ENCODE measurements at regions not wholly inside any gene's neighbourhood (a gene's known extent, or its start where the extent isn't known, plus 50 kb on each side); places are given as distances from the start of the nearest gene placed in this dataset.

DNA sequence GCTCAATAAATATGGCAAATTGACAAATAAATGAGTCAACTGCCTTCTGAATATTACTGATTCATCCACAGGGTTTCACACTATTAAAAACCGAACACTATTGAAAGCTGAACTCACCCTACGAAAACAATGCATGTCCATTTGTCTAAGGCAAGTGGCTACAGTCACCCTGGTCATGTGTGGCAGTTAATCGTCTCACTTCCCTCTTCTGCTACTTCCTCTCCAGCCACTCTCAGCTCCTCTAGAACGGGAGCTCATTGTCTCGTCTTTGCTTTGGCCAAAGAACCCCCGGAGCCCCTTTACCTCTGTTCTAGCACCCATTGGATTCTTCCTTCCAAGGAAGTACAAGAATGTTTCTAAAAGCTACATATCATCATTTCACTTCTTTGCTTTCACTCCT, 74.4 kb upstream of the ZNF599 start:
- no peaks in the 10 kb centered on the region for H3K9me3 ChIP-seq (ENCODE audit: control insufficient read depth in 2 of 3, insufficient read depth in 1 of 3, low read length in 3 of 3)
- H3K27ac ChIP-seq (ENCODE audit: low read depth in 2 of 2, low read length in 2 of 2) = no peak overlapping the region
- no peak overlapping the region for H3K4me3 ChIP-seq (ENCODE audit: low read length in 3 of 3)
- H3K9ac ChIP-seq (ENCODE audit: low read length in 3 of 3) = no peak overlapping the region
- no peaks in the 10 kb centered on the region for H3K4me1 ChIP-seq (ENCODE audit: control insufficient read depth in 2 of 3, insufficient read depth in 2 of 3, low read depth in 1 of 3, low read length in 3 of 3)
- no peak for FAIRE-seq
- intact Hi-C loops (cut with DNase I) = no loop called here
- no peak for DNase-seq
- no peaks in the 10 kb centered on the region for H3K27me3 ChIP-seq (ENCODE audit: control insufficient read depth, insufficient read depth, low read length)
- no peaks in the 10 kb centered on the region for H3K36me3 ChIP-seq (ENCODE audit: control insufficient read depth in 2 of 3, insufficient read depth in 3 of 3, low read length in 3 of 3)
- TF ChIP-seq, protein P1, sequence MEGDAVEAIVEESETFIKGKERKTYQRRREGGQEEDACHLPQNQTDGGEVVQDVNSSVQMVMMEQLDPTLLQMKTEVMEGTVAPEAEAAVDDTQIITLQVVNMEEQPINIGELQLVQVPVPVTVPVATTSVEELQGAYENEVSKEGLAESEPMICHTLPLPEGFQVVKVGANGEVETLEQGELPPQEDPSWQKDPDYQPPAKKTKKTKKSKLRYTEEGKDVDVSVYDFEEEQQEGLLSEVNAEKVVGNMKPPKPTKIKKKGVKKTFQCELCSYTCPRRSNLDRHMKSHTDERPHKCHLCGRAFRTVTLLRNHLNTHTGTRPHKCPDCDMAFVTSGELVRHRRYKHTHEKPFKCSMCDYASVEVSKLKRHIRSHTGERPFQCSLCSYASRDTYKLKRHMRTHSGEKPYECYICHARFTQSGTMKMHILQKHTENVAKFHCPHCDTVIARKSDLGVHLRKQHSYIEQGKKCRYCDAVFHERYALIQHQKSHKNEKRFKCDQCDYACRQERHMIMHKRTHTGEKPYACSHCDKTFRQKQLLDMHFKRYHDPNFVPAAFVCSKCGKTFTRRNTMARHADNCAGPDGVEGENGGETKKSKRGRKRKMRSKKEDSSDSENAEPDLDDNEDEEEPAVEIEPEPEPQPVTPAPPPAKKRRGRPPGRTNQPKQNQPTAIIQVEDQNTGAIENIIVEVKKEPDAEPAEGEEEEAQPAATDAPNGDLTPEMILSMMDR (IDR thresholded peaks at IDR 0.05; ENCODE audit: borderline replicate concordance, extremely low read depth, insufficient read depth) = no peak

DNA sequence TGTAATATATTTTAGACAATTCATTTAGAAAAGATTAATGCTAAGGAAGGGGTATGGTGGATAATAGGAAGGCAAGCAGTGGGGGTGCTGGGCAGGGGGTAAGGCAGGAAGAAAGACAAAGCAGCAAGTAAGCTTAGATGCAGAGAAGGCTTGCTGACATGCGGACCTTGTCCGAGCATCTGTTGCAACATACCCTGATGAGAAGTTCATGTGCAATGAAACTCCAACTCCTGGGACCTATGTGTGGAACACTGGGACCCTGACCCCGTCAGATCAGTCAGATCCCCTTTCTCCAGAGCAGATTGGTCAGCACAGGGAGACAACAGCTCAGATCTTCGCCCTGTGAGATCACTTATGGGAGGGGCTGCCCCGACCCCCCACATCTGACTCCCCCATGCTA, 71.3 kb upstream of the ZNF599 start:
- DNase-seq = no peak
- no peak for FAIRE-seq
- no peak overlapping the region for H3K9ac ChIP-seq (ENCODE audit: low read length in 3 of 3)
- H3K4me1 ChIP-seq (ENCODE audit: control insufficient read depth in 2 of 3, insufficient read depth in 2 of 3, low read depth in 1 of 3, low read length in 3 of 3) = no peaks in the 10 kb centered on the region
- no peak overlapping the region for H3K27ac ChIP-seq (ENCODE audit: low read depth in 2 of 2, low read length in 2 of 2)
- H3K4me3 ChIP-seq (ENCODE audit: low read length in 3 of 3) = no peak overlapping the region
- H3K9me3 ChIP-seq (ENCODE audit: control insufficient read depth in 2 of 3, insufficient read depth in 1 of 3, low read length in 3 of 3) = no peaks in the 10 kb centered on the region
- TF ChIP-seq, protein P1 (IDR thresholded peaks at IDR 0.05; ENCODE audit: borderline replicate concordance, extremely low read depth, insufficient read depth) = no peak
- intact Hi-C loops (cut with DNase I) = no loop called here
- H3K36me3 ChIP-seq (ENCODE audit: control insufficient read depth in 2 of 3, insufficient read depth in 3 of 3, low read length in 3 of 3) = no peaks in the 10 kb centered on the region
- H3K27me3 ChIP-seq (ENCODE audit: control insufficient read depth, insufficient read depth, low read length) = no peaks in the 10 kb centered on the region

DNA sequence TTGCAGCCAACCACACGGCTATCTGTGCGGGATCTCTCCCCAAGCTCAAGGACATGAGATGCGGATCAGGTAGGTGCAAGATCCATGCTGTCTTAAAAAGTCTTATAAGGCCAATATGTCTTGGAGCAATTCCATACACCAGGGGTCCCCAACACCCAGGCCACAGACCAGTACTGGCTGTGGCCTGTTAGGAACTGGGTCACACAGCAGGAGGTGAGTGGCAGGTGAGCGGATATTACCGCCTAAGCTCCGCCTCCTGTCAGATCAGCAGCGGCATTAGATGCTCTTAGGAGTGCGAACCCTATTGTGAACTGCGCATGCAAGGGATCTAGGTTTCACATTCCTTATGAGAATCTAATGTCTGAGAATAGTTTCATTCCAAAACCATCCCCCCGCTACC, 68.8 kb upstream of the ZNF599 start:
- TF ChIP-seq, protein P1 (IDR thresholded peaks at IDR 0.05; ENCODE audit: borderline replicate concordance, extremely low read depth, insufficient read depth) = no peak
- DNase-seq (no peak), FAIRE-seq (no peak)
- no peak overlapping the region for H3K4me3 ChIP-seq (ENCODE audit: low read length in 3 of 3)
- no peaks in the 10 kb centered on the region for H3K4me1 ChIP-seq (ENCODE audit: control insufficient read depth in 2 of 3, insufficient read depth in 2 of 3, low read depth in 1 of 3, low read length in 3 of 3)
- intact Hi-C loops (cut with DNase I) = no loop called here
- no peak overlapping the region for H3K9ac ChIP-seq (ENCODE audit: low read length in 3 of 3)
- H3K36me3 ChIP-seq (ENCODE audit: control insufficient read depth in 2 of 3, insufficient read depth in 3 of 3, low read length in 3 of 3) = no peaks in the 10 kb centered on the region
- no peak overlapping the region for H3K27ac ChIP-seq (ENCODE audit: low read depth in 2 of 2, low read length in 2 of 2)
- H3K9me3 ChIP-seq (ENCODE audit: control insufficient read depth in 2 of 3, insufficient read depth in 1 of 3, low read length in 3 of 3) = no peaks in the 10 kb centered on the region
- no peaks in the 10 kb centered on the region for H3K27me3 ChIP-seq (ENCODE audit: control insufficient read depth, insufficient read depth, low read length)

DNA sequence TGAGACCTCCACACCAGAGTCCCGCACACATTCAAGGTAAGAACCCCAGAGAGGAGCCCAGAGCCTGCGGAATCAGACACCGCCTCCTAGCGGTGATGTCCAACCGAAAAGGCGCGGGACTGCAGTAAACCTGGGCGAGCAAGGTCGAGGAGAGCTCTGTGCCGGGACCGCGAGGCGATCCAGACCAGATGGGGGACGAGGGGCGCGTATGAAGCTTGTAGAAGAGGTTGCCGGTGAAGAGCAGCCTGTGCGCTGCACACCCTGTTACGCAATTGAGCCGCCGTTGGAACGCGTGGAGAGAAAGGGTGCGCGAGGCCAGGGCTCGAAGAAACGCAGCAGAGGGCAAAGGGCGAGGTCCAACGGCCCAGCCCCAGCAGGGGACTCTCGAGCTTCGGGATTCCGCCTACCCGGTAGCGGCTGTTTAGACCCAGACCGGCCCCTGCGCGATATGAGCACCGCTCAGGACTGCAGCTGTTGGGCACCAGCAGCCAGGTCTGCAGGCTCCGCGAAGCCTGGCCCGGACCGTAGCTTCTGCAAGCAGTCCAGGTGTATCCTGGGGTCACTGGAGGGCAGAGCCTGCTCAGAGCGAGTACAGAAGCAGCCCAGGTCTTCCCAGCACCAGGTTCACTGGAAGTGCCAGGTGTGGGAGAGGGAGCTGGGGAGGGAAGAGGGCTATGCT, 65.9 kb upstream of the ZNF599 start:
- TF ChIP-seq, protein P1 (IDR thresholded peaks at IDR 0.05; ENCODE audit: borderline replicate concordance, extremely low read depth, insufficient read depth) = peak; percentile 11
- DNase-seq (peak in 4 of 5 donors; percentile 47 to 61 (median 56)), FAIRE-seq (no peak)
- no peak overlapping the region for H3K27ac ChIP-seq (ENCODE audit: low read depth in 2 of 2, low read length in 2 of 2)
- no peaks in the 10 kb centered on the region for H3K27me3 ChIP-seq (ENCODE audit: control insufficient read depth, insufficient read depth, low read length)
- no peaks in the 10 kb centered on the region for H3K9me3 ChIP-seq (ENCODE audit: control insufficient read depth in 2 of 3, insufficient read depth in 1 of 3, low read length in 3 of 3)
- H3K4me1 ChIP-seq (ENCODE audit: control insufficient read depth in 2 of 3, insufficient read depth in 2 of 3, low read depth in 1 of 3, low read length in 3 of 3) = no peaks in the 10 kb centered on the region
- no peak overlapping the region for H3K9ac ChIP-seq (ENCODE audit: low read length in 3 of 3)
- H3K36me3 ChIP-seq (ENCODE audit: control insufficient read depth in 2 of 3, insufficient read depth in 3 of 3, low read length in 3 of 3) = no peaks in the 10 kb centered on the region
- intact Hi-C loops (cut with DNase I) = no loop called here
- H3K4me3 ChIP-seq (ENCODE audit: low read length in 3 of 3) = peak overlapping the region in 2 of 3 donors; percentile 2 to 39

All from kidney (tissue), 13 donors.